Spleen (tissue), 11 donors: ENCODE measurements at regions not wholly inside any gene's neighbourhood (a gene's known extent, or its start where the extent isn't known, plus 50 kb on each side); places are given as distances from the start of the nearest gene placed in this dataset.

Source experiments
- DNase-seq: peaks from one replicate; pipeline ENCODE4 v3.0.0-alpha.2; 2020
- H3K27ac ChIP-seq, 8 donors: fragments of 200-600 bp; sonication (generic) in 7 of 8; 1 replicate in 4 of 8; 2 replicates in 4 of 8; pipeline versions ENCODE4 v1.5.0 to v1.8.0; 2016 to 2021; ENCODE audit warnings: inconsistent platforms in 4 of 8, mild to moderate bottlenecking in 4 of 8, moderate library complexity in 1 of 8
- H3K27me3 ChIP-seq, 7 donors: fragments of 200-600 bp; sonication (generic) in 6 of 7; replicated peaks in 1 of 7; 1 replicate in 4 of 7; 2 replicates in 3 of 7; pipeline versions ENCODE4 v1.5.0 to v1.8.0; 2016 to 2021; ENCODE audit warnings: inconsistent platforms in 3 of 7, mild to moderate bottlenecking in 1 of 7
- H3K36me3 ChIP-seq, 6 donors: fragments of 200-600 bp; sonication (generic) in 5 of 6; 1 replicate in 4 of 6; 2 replicates in 2 of 6; pipeline versions ENCODE4 v1.5.0 to v1.8.0; 2016 to 2021; ENCODE audit warnings: inconsistent platforms in 2 of 6
- H3K4me1 ChIP-seq, 6 donors: fragments of 200-600 bp; sonication (generic) in 5 of 6; 1 replicate in 3 of 6; 2 replicates in 3 of 6; pipeline versions ENCODE4 v1.5.0 to v1.8.0; 2016 to 2021; ENCODE audit warnings: inconsistent platforms in 3 of 6
- H3K4me3 ChIP-seq, 8 donors: fragments of 200-600 bp; sonication (generic) in 7 of 8; 1 replicate in 4 of 8; 2 replicates in 4 of 8; pipeline versions ENCODE4 v1.5.0 to v1.8.0; 2016 to 2021; ENCODE audit warnings: inconsistent platforms in 4 of 8, mild to moderate bottlenecking in 4 of 8, moderate library complexity in 2 of 8
- H3K9me3 ChIP-seq, 8 donors: fragments of 200-600 bp; sonication (generic) in 7 of 8; 1 replicate in 4 of 8; 2 replicates in 4 of 8; pipeline versions ENCODE4 v1.5.0 to v1.8.0; 2016 to 2021; ENCODE audit warnings: inconsistent platforms in 4 of 8
- CTCF ChIP-seq, 11 experiments: fragments of 200-600 bp in 7 of 11; fragments of 450-650 bp in 4 of 11; sonication (generic) in 4 of 11; IDR thresholded peaks in 8 of 11; conservative IDR thresholded peaks in 3 of 11; 1 replicate in 7 of 11; 2 replicates in 4 of 11; pipeline versions ENCODE4 v1.4.0 to v1.8.0; 2016 to 2021; ENCODE audit warnings: antibody characterized with exemption in 11 of 11, inconsistent platforms in 4 of 11, mild to moderate bottlenecking in 1 of 11
- POLR2A ChIP-seq, 3 donors: fragments of 450-650 bp; IDR thresholded peaks; one replicate each; pipeline ENCODE4 v1.5.1; 2017; ENCODE audit warnings: antibody characterized with exemption in 3 of 3, mild to moderate bottlenecking in 1 of 3
- POLR2AphosphoS5 ChIP-seq, 3 donors: sonication (generic); formaldehyde crosslinking; IDR thresholded peaks; one replicate each; pipeline ENCODE4 v1.5.1; 2017; ENCODE audit warnings: antibody characterized with exemption in 3 of 3
- WGBS, 5 donors: extraction: QIAGEN DNeasy Blood & Tissue Kit in 3 of 5; methylation state at CpG; one replicate each; pipeline versions ENCODE4 v1.1.5 to v1.1.7; 2013 to 2018; 5-methylcytosine and 5-hydroxymethylcytosine counted together
- intact Hi-C: fragments of 100-400 bp; cut with DNase I; formaldehyde crosslinking; loops from one replicate; pipeline ENCODE4 v1.15.0; 2023; ENCODE audit warnings: low total_unique reads
- donor health status: healthy with polysubstance abuse.
- donor health status: DM: no; HTN: no; CAD: no; lungs with moderate emphysema.
- donor health status: DM: no; HTN: no; CAD: no.
- donor health status: Bipolar disorder and iron deficiency.
- donor health status: healthy.
- donor health status: DM: no; HTN: no; CAD: no.
- donor health status: DM: yes; HTN: yes; CAD: no.

- H3K9me3 ChIP-seq, result no peaks in the 10 kb centered on the region
- no peaks in the 10 kb centered on the region for H3K36me3 ChIP-seq
- no peak overlapping the region for H3K27ac ChIP-seq
- DNase-seq, result no peak
- H3K4me3 ChIP-seq, result no peak overlapping the region
- WGBS, 5 donors, result 76 to 86% (median 82%) methylated on average over 10 to 13 of the region's 13 CpGs
- intact Hi-C loops, result no loop called here
- no peaks in the 10 kb centered on the region for H3K4me1 ChIP-seq
- TF ChIP-seq CTCF (IDR thresholded peaks at IDR 0.05 in 8 of 11, conservative IDR thresholded peaks at IDR 0.05 in 3 of 11), result no peak
- TF ChIP-seq POLR2A (IDR thresholded peaks at IDR 0.05), result no peak
- no peak for TF ChIP-seq POLR2AphosphoS5 (IDR thresholded peaks at IDR 0.05)
- peaks cover 0 to 6% (median 0%) of the 10 kb centered on the region in 7 donors for H3K27me3 ChIP-seq
Observed at GRCh38 chr19:16018801-16019551, 57.3 kb upstream of the TPM4 start.

DNA sequence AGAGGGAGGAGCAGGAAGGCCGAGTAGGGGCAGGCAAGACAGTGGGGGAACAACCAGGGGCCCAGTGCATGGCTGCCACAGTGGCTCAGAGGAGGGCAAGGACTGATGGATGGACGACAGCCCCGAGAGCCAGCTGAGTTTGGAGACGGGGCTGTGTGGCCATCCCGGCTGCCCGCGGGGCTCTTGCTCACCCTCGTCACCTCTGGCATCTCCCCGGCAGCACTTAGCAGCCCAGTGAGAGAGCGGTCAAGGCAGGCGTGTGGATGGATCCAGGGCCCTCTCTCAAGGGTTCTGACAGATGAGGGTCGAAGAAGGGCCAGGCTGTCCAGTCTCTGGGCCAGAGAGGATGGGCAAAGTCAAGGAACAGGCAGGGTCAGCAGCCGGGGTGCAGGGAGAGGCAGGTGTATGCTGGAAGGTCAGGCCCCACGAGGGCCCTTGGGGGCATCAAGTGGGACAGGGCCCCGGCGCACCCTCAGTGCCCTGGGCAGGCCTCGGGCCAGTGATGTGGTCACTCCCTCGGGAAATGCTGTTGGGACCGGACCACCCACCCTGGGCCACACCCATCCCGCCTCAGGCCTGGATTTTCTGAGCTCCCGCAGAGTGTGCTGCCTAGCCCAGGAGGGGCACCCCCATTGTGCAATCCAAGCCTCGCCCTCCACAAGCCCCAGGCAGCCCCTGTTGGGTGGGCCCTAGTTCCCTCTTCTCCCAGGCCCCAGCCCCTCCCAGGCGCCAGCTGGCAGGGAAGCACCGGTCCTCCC lies 56.4 kb upstream of the TPM4 start:
- no peak for DNase-seq
- H3K27me3 ChIP-seq, result peaks cover 0 to 6% (median 0%) of the 10 kb centered on the region in 7 donors
- intact Hi-C loops, result no loop called here
- no peak overlapping the region for H3K4me3 ChIP-seq
- H3K36me3 ChIP-seq, result no peaks in the 10 kb centered on the region
- H3K9me3 ChIP-seq, result no peaks in the 10 kb centered on the region
- no peaks in the 10 kb centered on the region for H3K4me1 ChIP-seq
- TF ChIP-seq CTCF (IDR thresholded peaks at IDR 0.05 in 8 of 11, conservative IDR thresholded peaks at IDR 0.05 in 3 of 11) (no peak), POLR2AphosphoS5 (IDR thresholded peaks at IDR 0.05) (no peak), POLR2A (IDR thresholded peaks at IDR 0.05) (no peak)
- H3K27ac ChIP-seq, result no peak overlapping the region
- WGBS, 5 donors, result 76 to 88% (median 81%) methylated on average over 20 to 24 of the region's 24 CpGs

DNA sequence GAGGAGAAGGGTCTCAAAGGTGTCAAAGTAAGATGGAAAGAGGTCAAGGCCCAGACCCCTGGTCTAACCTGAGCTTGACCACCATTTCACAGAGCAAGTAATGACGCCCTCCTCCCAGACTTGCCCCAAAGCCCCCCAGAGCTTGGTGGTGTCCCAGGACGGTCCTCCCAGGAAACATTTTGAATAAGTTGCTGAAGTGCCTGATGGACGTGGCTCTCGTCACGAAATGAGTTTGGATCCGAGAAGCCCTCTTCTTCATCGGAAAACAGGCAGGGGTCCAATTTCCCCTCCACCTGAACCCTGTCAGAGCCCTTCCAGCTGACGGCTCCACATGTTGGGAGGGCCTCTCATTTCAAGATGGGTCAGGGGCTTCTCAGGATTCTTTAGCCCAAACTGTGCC lies 54.5 kb upstream of the TPM4 start:
- 80 to 87% (median 86%) methylated on average over 8 of the region's 8 CpGs for WGBS, 5 donors
- intact Hi-C loops, result no loop called here
- Histone ChIP-seq H3K27ac (no peak overlapping the region), H3K9me3 (no peaks in the 10 kb centered on the region), H3K4me1 (no peaks in the 10 kb centered on the region), H3K27me3 (peaks cover 0 to 6% (median 0%) of the 10 kb centered on the region in 7 donors), H3K4me3 (no peak overlapping the region), H3K36me3 (no peaks in the 10 kb centered on the region)
- TF ChIP-seq POLR2AphosphoS5 (IDR thresholded peaks at IDR 0.05), result no peak
- no peak for DNase-seq

GRCh38 chr19:16022251-16022650 lies 54.0 kb upstream of the TPM4 start:
- H3K27ac ChIP-seq, result no peak overlapping the region
- no peaks in the 10 kb centered on the region for H3K9me3 ChIP-seq

More at GRCh38 chr19:16022251-16022650, 54.0 kb upstream of the TPM4 start:
- DNase-seq, result no peak
- Histone ChIP-seq H3K36me3 (no peaks in the 10 kb centered on the region), H3K27me3 (peaks cover 0 to 6% (median 0%) of the 10 kb centered on the region in 7 donors), H3K4me3 (no peak overlapping the region), H3K4me1 (no peaks in the 10 kb centered on the region)
- intact Hi-C loops, result no loop called here
- 62 to 79% (median 67%) methylated on average over 7 to 8 of the region's 8 CpGs for WGBS, 5 donors
- no peak for TF ChIP-seq POLR2A (IDR thresholded peaks at IDR 0.05)
- no peak for TF ChIP-seq POLR2AphosphoS5 (IDR thresholded peaks at IDR 0.05)
- TF ChIP-seq CTCF (IDR thresholded peaks at IDR 0.05 in 8 of 11, conservative IDR thresholded peaks at IDR 0.05 in 3 of 11), result no peak
